Neural crest cell (in vitro differentiated cells): ENCODE measurements at regions not wholly inside any gene's neighbourhood (a gene's known extent, or its start where the extent isn't known, plus 50 kb on each side); places are given as distances from the start of the nearest gene placed in this dataset.

Experiments used
- DNase-seq: peaks from one replicate; pipeline ENCODE4 v3.0.0; 2021; ENCODE audit warnings: low read depth, mixed read lengths, low spot score
- H3K27ac Mint-ChIP-seq: one replicate; pipeline ENCODE4 v1.8.0; 2021; ENCODE audit warnings: mild to moderate bottlenecking, mixed read lengths; ENCODE audit not compliant: unreplicated experiment
- H3K27me3 Mint-ChIP-seq: 2 replicates; pipeline ENCODE4 v1.8.0; 2021; ENCODE audit warnings: low read depth, mild to moderate bottlenecking, mixed read lengths
- H3K36me3 Mint-ChIP-seq: 2 replicates; pipeline ENCODE4 v1.8.0; 2021; ENCODE audit warnings: low read depth, mild to moderate bottlenecking, mixed read lengths
- H3K4me1 Mint-ChIP-seq: 2 replicates; pipeline ENCODE4 v1.8.0; 2021; ENCODE audit warnings: mixed read lengths
- H3K4me3 Mint-ChIP-seq: one replicate; pipeline ENCODE4 v1.8.0; 2021; ENCODE audit warnings: mild to moderate bottlenecking, mixed read lengths
- H3K9me3 Mint-ChIP-seq: 2 replicates; pipeline ENCODE4 v1.8.0; 2021; ENCODE audit warnings: mixed read lengths
- TF ChIP-seq, protein P1 (sequence below): fragments of 200-600 bp; sonication (generic); conservative IDR thresholded peaks from 2 replicates; pipeline ENCODE4 v1.5.0; 2021; ENCODE audit warnings: antibody characterized with exemption, mild to moderate bottlenecking

DNA sequence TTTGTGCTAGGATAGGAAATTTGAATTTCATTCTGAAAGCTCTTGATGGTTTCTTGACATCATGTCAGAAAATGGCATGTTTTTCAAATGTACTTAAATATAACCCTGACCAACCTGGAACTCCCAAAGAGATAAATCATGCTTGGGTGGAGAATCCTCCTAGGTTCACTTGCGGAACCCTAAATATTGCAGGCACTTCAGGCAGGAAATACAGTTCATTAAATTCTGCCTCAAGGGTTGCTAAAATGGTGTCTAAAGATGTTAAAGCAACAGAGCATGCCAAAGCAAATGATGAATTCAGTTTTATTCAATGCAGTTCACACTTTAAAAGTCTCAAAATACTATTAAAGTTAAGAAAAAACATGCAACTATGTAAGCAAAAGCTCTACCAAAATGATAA lies 415.9 kb downstream of the SLITRK6 start:
- no peak overlapping the region for H3K27ac Mint-ChIP-seq
- DNase-seq, result no peak
- no peak overlapping the region for H3K4me3 Mint-ChIP-seq
- H3K9me3 Mint-ChIP-seq, result no peaks in the 10 kb centered on the region
- H3K27me3 Mint-ChIP-seq, result no peaks in the 10 kb centered on the region
- TF ChIP-seq, protein P1, sequence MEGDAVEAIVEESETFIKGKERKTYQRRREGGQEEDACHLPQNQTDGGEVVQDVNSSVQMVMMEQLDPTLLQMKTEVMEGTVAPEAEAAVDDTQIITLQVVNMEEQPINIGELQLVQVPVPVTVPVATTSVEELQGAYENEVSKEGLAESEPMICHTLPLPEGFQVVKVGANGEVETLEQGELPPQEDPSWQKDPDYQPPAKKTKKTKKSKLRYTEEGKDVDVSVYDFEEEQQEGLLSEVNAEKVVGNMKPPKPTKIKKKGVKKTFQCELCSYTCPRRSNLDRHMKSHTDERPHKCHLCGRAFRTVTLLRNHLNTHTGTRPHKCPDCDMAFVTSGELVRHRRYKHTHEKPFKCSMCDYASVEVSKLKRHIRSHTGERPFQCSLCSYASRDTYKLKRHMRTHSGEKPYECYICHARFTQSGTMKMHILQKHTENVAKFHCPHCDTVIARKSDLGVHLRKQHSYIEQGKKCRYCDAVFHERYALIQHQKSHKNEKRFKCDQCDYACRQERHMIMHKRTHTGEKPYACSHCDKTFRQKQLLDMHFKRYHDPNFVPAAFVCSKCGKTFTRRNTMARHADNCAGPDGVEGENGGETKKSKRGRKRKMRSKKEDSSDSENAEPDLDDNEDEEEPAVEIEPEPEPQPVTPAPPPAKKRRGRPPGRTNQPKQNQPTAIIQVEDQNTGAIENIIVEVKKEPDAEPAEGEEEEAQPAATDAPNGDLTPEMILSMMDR, result no peak
- peaks cover 20% of the 10 kb centered on the region for H3K4me1 Mint-ChIP-seq
- peaks cover 3% of the 10 kb centered on the region for H3K36me3 Mint-ChIP-seq

DNA sequence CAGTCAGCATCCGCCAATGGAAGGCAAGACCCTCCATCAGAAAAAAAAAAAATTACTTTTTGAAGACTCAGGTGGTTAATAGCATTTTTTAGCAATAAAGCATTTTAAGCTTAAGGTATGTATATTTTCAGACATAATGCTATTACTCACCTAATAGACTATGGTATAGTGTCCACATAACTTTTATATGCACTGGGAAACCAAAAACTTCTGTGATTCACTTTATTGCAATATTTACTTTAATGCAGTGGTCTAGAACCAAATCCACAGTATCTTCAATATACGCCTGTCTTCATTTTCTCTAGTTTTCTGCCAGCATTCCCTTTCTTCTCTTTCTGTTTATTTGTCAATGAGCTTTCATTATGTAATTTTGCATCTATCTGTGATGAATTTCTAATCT lies 418.1 kb downstream of the SLITRK6 start:
- TF ChIP-seq, protein P1, result no peak
- H3K27me3 Mint-ChIP-seq, result no peaks in the 10 kb centered on the region
- H3K4me3 Mint-ChIP-seq, result no peak overlapping the region
- H3K36me3 Mint-ChIP-seq, result no peaks in the 10 kb centered on the region
- peaks cover 2% of the 10 kb centered on the region for H3K9me3 Mint-ChIP-seq
- peaks cover 10% of the 10 kb centered on the region for H3K4me1 Mint-ChIP-seq
- no peak for DNase-seq
- H3K27ac Mint-ChIP-seq, result no peak overlapping the region

DNA sequence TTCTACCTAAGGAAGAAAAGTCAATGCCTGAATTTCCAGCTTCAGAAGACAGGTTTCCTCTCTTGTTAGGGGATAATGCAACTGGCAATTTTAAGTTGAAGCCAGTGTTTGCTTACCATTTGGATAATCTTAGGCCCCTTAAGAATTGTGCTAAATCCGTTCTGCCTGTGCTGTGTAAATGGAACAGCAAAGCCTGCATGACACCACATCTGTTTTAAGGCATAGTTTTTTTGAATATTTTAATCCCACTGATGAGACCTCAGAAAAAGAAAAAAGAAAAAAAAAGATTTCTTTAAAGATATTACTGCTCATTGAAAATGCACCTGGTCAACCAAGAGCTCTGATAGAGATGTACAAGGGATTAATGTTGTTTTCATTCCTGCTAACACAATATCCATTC lies 419.2 kb downstream of the SLITRK6 start:
- Mint-ChIP-seq H3K9me3 (peaks cover 2% of the 10 kb centered on the region), H3K27me3 (no peaks in the 10 kb centered on the region), H3K4me1 (peaks cover 5% of the 10 kb centered on the region), H3K36me3 (no peaks in the 10 kb centered on the region), H3K4me3 (no peak overlapping the region), H3K27ac (no peak overlapping the region)
- TF ChIP-seq, protein P1, result no peak
- DNase-seq, result no peak

DNA sequence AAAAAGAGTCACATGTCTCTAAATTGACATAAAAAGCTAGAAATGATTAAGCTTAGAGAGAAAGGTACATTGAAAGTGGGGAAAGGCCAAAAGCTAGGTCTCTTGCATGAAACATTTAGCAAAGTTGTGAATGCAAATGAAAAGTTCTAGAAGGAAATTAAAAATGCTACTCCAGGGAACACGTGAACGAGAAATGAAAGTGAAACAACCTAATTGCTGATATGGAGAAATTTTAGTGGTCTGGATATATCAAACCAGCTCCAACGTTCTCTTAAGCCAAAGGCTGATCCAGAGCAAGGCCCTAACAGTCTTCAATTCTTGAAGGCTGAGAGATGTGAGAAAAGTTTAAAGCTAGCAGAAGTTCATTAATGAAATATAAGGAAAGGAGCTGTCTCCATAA lies 419.8 kb downstream of the SLITRK6 start:
- Mint-ChIP-seq H3K27ac (no peak overlapping the region), H3K4me1 (peaks cover 5% of the 10 kb centered on the region), H3K4me3 (no peak overlapping the region), H3K9me3 (peaks cover 2% of the 10 kb centered on the region), H3K36me3 (no peaks in the 10 kb centered on the region), H3K27me3 (no peaks in the 10 kb centered on the region)
- DNase-seq, result no peak
- TF ChIP-seq, protein P1, result no peak

DNA sequence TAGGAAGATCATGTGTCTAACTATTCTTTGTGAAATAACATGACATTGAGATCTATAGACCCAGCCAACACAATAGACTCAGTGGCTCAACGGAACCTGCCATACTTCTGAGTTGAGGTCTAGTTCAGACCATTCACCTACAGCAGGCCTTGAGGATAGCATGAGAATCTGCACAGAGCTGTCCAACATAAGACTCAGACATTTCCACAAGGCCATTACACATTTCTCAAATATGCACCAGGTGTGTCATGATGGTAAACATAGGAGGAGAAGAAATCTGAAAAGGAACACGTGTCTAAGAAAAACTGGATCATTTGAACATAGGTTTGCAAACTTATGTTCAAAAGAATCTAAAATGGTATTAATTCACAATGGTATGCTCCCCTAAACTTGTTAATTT lies 421.4 kb downstream of the SLITRK6 start:
- H3K27me3 Mint-ChIP-seq, result no peaks in the 10 kb centered on the region
- H3K36me3 Mint-ChIP-seq, result no peaks in the 10 kb centered on the region
- DNase-seq, result no peak
- peaks cover 2% of the 10 kb centered on the region for H3K9me3 Mint-ChIP-seq
- no peak overlapping the region for H3K4me3 Mint-ChIP-seq
- H3K4me1 Mint-ChIP-seq, result peaks cover 1% of the 10 kb centered on the region
- no peak overlapping the region for H3K27ac Mint-ChIP-seq
- TF ChIP-seq, protein P1, result no peak

DNA sequence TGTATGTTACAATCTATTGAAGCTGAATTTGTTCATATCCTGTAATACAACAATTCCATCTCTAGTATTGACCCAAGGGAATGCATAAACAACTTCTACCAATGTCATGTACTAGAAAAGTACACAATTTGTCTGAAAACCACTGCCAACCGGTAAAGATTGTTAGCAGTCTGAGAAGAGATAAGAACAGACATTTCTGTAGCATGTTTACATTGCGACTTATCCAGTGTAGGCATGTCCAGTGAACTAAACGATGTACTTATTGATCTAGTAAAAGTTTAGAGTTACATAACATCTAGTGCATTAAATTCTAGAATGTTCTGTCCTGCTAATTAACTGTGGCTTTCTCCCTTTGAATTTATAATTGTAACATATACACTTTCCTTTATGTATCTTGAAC lies 425.9 kb downstream of the SLITRK6 start:
- no peaks in the 10 kb centered on the region for H3K36me3 Mint-ChIP-seq
- H3K27me3 Mint-ChIP-seq, result no peaks in the 10 kb centered on the region
- H3K27ac Mint-ChIP-seq, result no peak overlapping the region
- DNase-seq, result no peak
- no peak overlapping the region for H3K4me3 Mint-ChIP-seq
- TF ChIP-seq, protein P1, result no peak
- peaks cover 2% of the 10 kb centered on the region for H3K9me3 Mint-ChIP-seq
- H3K4me1 Mint-ChIP-seq, result no peaks in the 10 kb centered on the region
